H1 (cell line): ENCODE measurements at regions not wholly inside any gene's neighbourhood (a gene's known extent, or its start where the extent isn't known, plus 50 kb on each side); places are given as distances from the start of the nearest gene placed in this dataset.

Source experiments
- CTCF ChIA-PET: fragments of 300-600 bp; sonication (Branson Sonifier 250); formaldehyde crosslinking; loops from one replicate; lab custom pipeline; 2021; ENCODE audit not compliant: partially characterized antibody; lab: Charles Lee
- POLR2A ChIA-PET: fragments of 300-600 bp; sonication (Branson Sonifier 250); formaldehyde crosslinking; loops from one replicate; lab custom pipeline; 2021; ENCODE audit warnings: inconsistent platforms; ENCODE audit not compliant: partially characterized antibody; lab: Charles Lee
- DNase-seq, 2 experiments: peaks; one replicate each; pipeline versions ENCODE4 v3.0.0 to v3.0.0-alpha.2; 2010 to 2022; ENCODE audit warnings: low spot score in 2 of 2, low read depth in 1 of 2, mixed read lengths in 1 of 2
- FAIRE-seq: peaks from 2 replicates; lab custom pipeline; 2011; peaks lifted over from hg19 to GRCh38; lab: Jason Lieb, UNC
- H2AFZ ChIP-seq: 2 replicates; pipeline ENCODE4 v1.8.1; 2012; ENCODE audit warnings: low read length, inconsistent platforms
- H2AK5ac ChIP-seq: 2 replicates; pipeline ENCODE4 v1.6.1; 2013; ENCODE audit warnings: low read depth, low read length
- H2BK120ac ChIP-seq: replicated peaks from 2 replicates; pipeline ENCODE3; 2013; ENCODE audit warnings: low read depth, low read length, inconsistent platforms
- H2BK12ac ChIP-seq: 2 replicates; pipeline ENCODE4 v1.6.1; 2013; ENCODE audit warnings: low read depth, low read length
- H2BK15ac ChIP-seq: 2 replicates; pipeline ENCODE4 v1.6.1; 2013; ENCODE audit warnings: low read length
- H2BK20ac ChIP-seq: 2 replicates; pipeline ENCODE4 v1.6.1; 2013; ENCODE audit warnings: low read length
- H2BK5ac ChIP-seq: 2 replicates; pipeline ENCODE4 v1.6.1; 2013; ENCODE audit warnings: low read depth, low read length
- H3K14ac ChIP-seq: 2 replicates; pipeline ENCODE4 v1.6.1; 2013; ENCODE audit warnings: inconsistent platforms; ENCODE audit not compliant: insufficient read length
- H3K18ac ChIP-seq: 2 replicates; pipeline ENCODE4 v1.6.1; 2013; ENCODE audit warnings: low read length; ENCODE audit errors: extremely low read depth
- H3K23ac ChIP-seq: 2 replicates; pipeline ENCODE4 v1.6.1; 2013; ENCODE audit warnings: inconsistent platforms; ENCODE audit not compliant: insufficient read length
- H3K23me2 ChIP-seq: 2 replicates; pipeline ENCODE4 v1.6.1; 2013; ENCODE audit warnings: low read depth, low read length
- H3K27ac ChIP-seq: 2 replicates; pipeline ENCODE4 v1.6.1; 2011; ENCODE audit warnings: low read depth, low read length, inconsistent platforms
- H3K27me3 ChIP-seq, 4 experiments: replicated peaks in 1 of 4; 1 replicate in 1 of 4; 2 replicates in 3 of 4; pipeline versions ENCODE4 v1.6.1 to v1.8.1; 2011 to 2013; ENCODE audit warnings: low read length in 3 of 4, mild to moderate bottlenecking in 3 of 4, inconsistent platforms in 2 of 4, mixed read lengths in 2 of 4, moderate library complexity in 1 of 4; ENCODE audit not compliant: control insufficient read depth in 3 of 4, insufficient read depth in 3 of 4; ENCODE audit errors: extremely low read depth in 1 of 4
- H3K36me3 ChIP-seq, 4 experiments: 2 replicates each; pipeline versions ENCODE4 v1.6.1 to v1.8.1; 2011 to 2013; ENCODE audit warnings: mild to moderate bottlenecking in 4 of 4, low read length in 3 of 4, moderate library complexity in 2 of 4, control low read depth in 1 of 4, inconsistent platforms in 1 of 4; ENCODE audit not compliant: insufficient read depth in 4 of 4, control insufficient read depth in 2 of 4
- H3K4ac ChIP-seq: replicated peaks from 2 replicates; pipeline ENCODE3; 2013; ENCODE audit warnings: low read length, low read depth, mixed read lengths, inconsistent platforms; ENCODE audit not compliant: insufficient read length
- H3K4me1 ChIP-seq, 4 experiments: replicated peaks in 1 of 4; 1 replicate in 1 of 4; 2 replicates in 3 of 4; pipeline versions ENCODE4 v1.6.1 to v1.8.1; 2011 to 2013; ENCODE audit warnings: low read length in 3 of 4, inconsistent platforms in 2 of 4, mixed read lengths in 1 of 4; ENCODE audit not compliant: insufficient read depth in 4 of 4, control insufficient read depth in 3 of 4
- H3K4me2 ChIP-seq, 2 experiments: 2 replicates each; pipeline versions ENCODE4 v1.6.1 to v1.8.1; 2011 to 2013; ENCODE audit warnings: low read depth in 2 of 2, low read length in 2 of 2, control low read depth in 1 of 2, inconsistent platforms in 1 of 2, mild to moderate bottlenecking in 1 of 2; ENCODE audit not compliant: insufficient read depth in 1 of 2
- H3K4me3 ChIP-seq, 4 experiments: fragments of 200-600, 300-600 bp in 1 of 4; sonication (generic), shearing (Covaris generic), sonication (Bioruptor Twin) in 1 of 4; 2 replicates each; pipeline versions ENCODE4 v1.5.1 to v1.8.1; 2011 to 2016; ENCODE audit warnings: low read length in 4 of 4, low read depth in 3 of 4, control low read depth in 2 of 4, inconsistent platforms in 2 of 4, mild to moderate bottlenecking in 2 of 4, mixed read lengths in 1 of 4, moderate library complexity in 1 of 4; ENCODE audit not compliant: insufficient read depth in 2 of 4; ENCODE audit errors: extremely low read depth in 1 of 4
- H3K56ac ChIP-seq: replicated peaks from 2 replicates; pipeline ENCODE3; 2013; ENCODE audit warnings: low read depth, mild to moderate bottlenecking, mixed read lengths, low read length, inconsistent platforms; ENCODE audit not compliant: insufficient read length
- H3K79me1 ChIP-seq: 2 replicates; pipeline ENCODE4 v1.6.1; 2013; ENCODE audit warnings: low read depth, low read length, control low read depth
- H3K79me2 ChIP-seq, 2 experiments: 2 replicates each; pipeline versions ENCODE4 v1.6.1 to v1.8.1; 2012 to 2013; ENCODE audit warnings: low read length in 2 of 2, mild to moderate bottlenecking in 2 of 2, inconsistent platforms in 1 of 2; ENCODE audit not compliant: insufficient read depth in 2 of 2, control insufficient read depth in 1 of 2
- H3K9ac ChIP-seq, 4 experiments: replicated peaks in 1 of 4; 1 replicate in 1 of 4; 2 replicates in 3 of 4; pipeline versions ENCODE4 v1.6.1 to v1.8.1; 2011 to 2013; ENCODE audit warnings: low read depth in 3 of 4, low read length in 3 of 4, control low read depth in 2 of 4, mild to moderate bottlenecking in 2 of 4, moderate library complexity in 2 of 4, inconsistent platforms in 1 of 4; ENCODE audit errors: extremely low read depth in 1 of 4
- H3K9me3 ChIP-seq, 2 experiments: 2 replicates each; pipeline versions ENCODE4 v1.6.1 to v1.8.1; 2012 to 2013; ENCODE audit warnings: mild to moderate bottlenecking in 2 of 2, moderate library complexity in 2 of 2, control low read depth in 1 of 2, inconsistent platforms in 1 of 2, low read depth in 1 of 2, low read length in 1 of 2, mixed read lengths in 1 of 2; ENCODE audit not compliant: insufficient read depth in 2 of 2
- H4K20me1 ChIP-seq, 2 experiments: replicated peaks in 1 of 2; 2 replicates each; pipeline versions ENCODE3 to v1.8.1; 2011 to 2013; ENCODE audit warnings: inconsistent platforms in 2 of 2, low read length in 2 of 2, mild to moderate bottlenecking in 1 of 2; ENCODE audit not compliant: insufficient read depth in 2 of 2, control insufficient read depth in 1 of 2
- H4K5ac ChIP-seq: 2 replicates; pipeline ENCODE4 v1.6.1; 2013; ENCODE audit warnings: low read length, low read depth, mixed read lengths, inconsistent platforms; ENCODE audit not compliant: insufficient read length
- H4K8ac ChIP-seq: 2 replicates; pipeline ENCODE4 v1.8.0; 2013; ENCODE audit warnings: mild to moderate bottlenecking, moderate library complexity, low read length, inconsistent platforms; ENCODE audit not compliant: insufficient read depth; ENCODE audit errors: extremely low read depth
- H4K91ac ChIP-seq: replicated peaks from 2 replicates; pipeline ENCODE3; 2013; ENCODE audit warnings: low read length, mixed read lengths, inconsistent platforms; ENCODE audit not compliant: insufficient read length
- CBX5 ChIP-seq: fragments of 300-800, 300-1000 bp; sonication (generic); IDR thresholded peaks from 2 replicates; pipeline ENCODE4 v1.7.1; 2016; ENCODE audit warnings: antibody characterized with exemption, low read length, low read depth
- EP300 ChIP-seq, 2 experiments: IDR thresholded peaks; 1 replicate in 1 of 2; 2 replicates in 1 of 2; pipeline ENCODE4 v1.6.1; 2011 to 2012; ENCODE audit warnings: low read depth in 2 of 2, low read length in 2 of 2, mild to moderate bottlenecking in 2 of 2, borderline replicate concordance in 1 of 2, inconsistent platforms in 1 of 2, moderate library complexity in 1 of 2
- MAFK ChIP-seq: IDR thresholded peaks from 2 replicates; pipeline ENCODE4 v1.6.1; 2012; ENCODE audit warnings: low read depth, mild to moderate bottlenecking, improper control_type of control experiment, low read length
- NANOG ChIP-seq: IDR thresholded peaks from 2 replicates; pipeline ENCODE4 v1.6.1; 2011; ENCODE audit warnings: low read length, low read depth, mild to moderate bottlenecking, inconsistent platforms; ENCODE audit not compliant: insufficient read depth, poor library complexity, severe bottlenecking
- POLR2AphosphoS5 ChIP-seq: IDR thresholded peaks from 2 replicates; pipeline ENCODE4 v1.6.1; 2011; ENCODE audit warnings: low read depth, low read length
- RFX5 ChIP-seq: IDR thresholded peaks from 2 replicates; pipeline ENCODE4 v1.6.1; 2011; ENCODE audit warnings: low read depth, low read length, improper control_type of control experiment, borderline replicate concordance
- SUZ12 ChIP-seq: fragments of 200-600 bp; sonication (generic); IDR thresholded peaks from 2 replicates; pipeline ENCODE4 v1.6.1; 2012; ENCODE audit warnings: mild to moderate bottlenecking, inconsistent platforms, low read length, moderate library complexity, mixed read lengths
- WGBS, 2 experiments: shearing (Covaris generic) in 1 of 2; methylation state at CpG; one replicate each; pipeline versions ENCODE4 v1.1.6 to v1.1.7; 2013 to 2015; ENCODE audit warnings: low lambda C conversion rate in 2 of 2, mixed read lengths in 2 of 2, inconsistent platforms in 1 of 2, low coverage in 1 of 2, missing lambda C conversion rate in 1 of 2; ENCODE audit not compliant: insufficient replicate concordance in 2 of 2, insufficient coverage in 1 of 2, insufficient read length in 1 of 2; ENCODE audit errors: extremely low coverage in 1 of 2, missing lambda C conversion rate in 1 of 2; 5-methylcytosine and 5-hydroxymethylcytosine counted together
- TF ChIP-seq, protein P1 (sequence below): IDR thresholded peaks from 2 replicates; pipeline ENCODE4 v1.6.1; 2012; ENCODE audit warnings: low read length, inconsistent platforms

DNA sequence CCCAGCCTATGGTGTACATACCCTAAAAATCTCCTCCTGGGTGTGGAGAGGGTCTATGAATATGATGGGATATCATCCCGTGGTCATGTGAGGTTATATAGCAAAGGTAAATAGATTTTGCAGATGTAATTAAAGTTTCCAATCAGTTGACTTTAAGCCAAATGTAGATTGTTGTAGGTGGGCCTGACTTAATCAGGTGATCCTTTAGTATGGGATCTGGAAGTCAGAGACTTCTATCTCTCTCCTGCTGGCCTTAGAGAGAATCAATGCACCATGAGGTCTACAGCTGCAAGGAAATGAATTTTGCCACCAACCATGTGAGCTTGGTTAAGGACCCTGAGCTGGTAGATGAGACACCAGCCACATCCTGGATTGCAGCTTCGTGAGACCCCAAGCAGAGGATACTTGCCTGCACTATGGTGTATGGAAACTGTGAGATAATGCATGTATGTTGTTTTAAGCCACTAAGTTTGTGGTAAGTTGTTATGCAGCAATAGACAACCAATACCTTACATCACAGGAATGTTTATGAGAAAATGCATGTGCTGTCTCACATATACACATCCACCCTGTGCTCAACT lies 137.1 kb upstream of the SLC6A11 start:
- H3K79me2 ChIP-seq = no peaks in the 10 kb centered on the region
- no peak for TF ChIP-seq SUZ12
- TF ChIP-seq NANOG = no peak
- TF ChIP-seq RFX5 = no peak
- no peak for TF ChIP-seq EP300 (IDR thresholded peaks at IDR 0.05; ENCODE audit: borderline replicate concordance in 1 of 2, low read depth in 2 of 2, low read length in 2 of 2)
- TF ChIP-seq MAFK = no peak
- no peak for TF ChIP-seq CBX5
- TF ChIP-seq, protein P1, sequence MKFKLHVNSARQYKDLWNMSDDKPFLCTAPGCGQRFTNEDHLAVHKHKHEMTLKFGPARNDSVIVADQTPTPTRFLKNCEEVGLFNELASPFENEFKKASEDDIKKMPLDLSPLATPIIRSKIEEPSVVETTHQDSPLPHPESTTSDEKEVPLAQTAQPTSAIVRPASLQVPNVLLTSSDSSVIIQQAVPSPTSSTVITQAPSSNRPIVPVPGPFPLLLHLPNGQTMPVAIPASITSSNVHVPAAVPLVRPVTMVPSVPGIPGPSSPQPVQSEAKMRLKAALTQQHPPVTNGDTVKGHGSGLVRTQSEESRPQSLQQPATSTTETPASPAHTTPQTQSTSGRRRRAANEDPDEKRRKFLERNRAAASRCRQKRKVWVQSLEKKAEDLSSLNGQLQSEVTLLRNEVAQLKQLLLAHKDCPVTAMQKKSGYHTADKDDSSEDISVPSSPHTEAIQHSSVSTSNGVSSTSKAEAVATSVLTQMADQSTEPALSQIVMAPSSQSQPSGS = no peak
- TF ChIP-seq POLR2AphosphoS5 = no peak
- TF ChIP-seq, all 59 proteins: peak for 0
- no peak for FAIRE-seq
- no peak overlapping the region for H3K4me2 ChIP-seq
- no peak overlapping the region for H3K4ac ChIP-seq
- no peaks in the 10 kb centered on the region for H3K9me3 ChIP-seq
- no peaks in the 10 kb centered on the region for H3K4me1 ChIP-seq
- H2BK5ac ChIP-seq = no peak overlapping the region
- H3K56ac ChIP-seq = no peak overlapping the region
- H3K9ac ChIP-seq = no peak overlapping the region
- H2BK120ac ChIP-seq = no peak overlapping the region
- H3K14ac ChIP-seq = no peak overlapping the region
- WGBS, 2 experiments = 83% methylated on average over 2 of the region's 2 CpGs; no CpG with 5 or more reads in 1 of the 2 experiments
- no peak overlapping the region for H2AK5ac ChIP-seq
- H2AFZ ChIP-seq = no peak overlapping the region
- no peaks in the 10 kb centered on the region for H3K23me2 ChIP-seq
- no peak overlapping the region for H3K18ac ChIP-seq
- no peak overlapping the region for H3K27ac ChIP-seq
- H4K8ac ChIP-seq = no peak overlapping the region
- DNase-seq = no peak
- H4K5ac ChIP-seq = no peak overlapping the region
- H2BK15ac ChIP-seq = no peak overlapping the region
- H2BK20ac ChIP-seq = no peak overlapping the region
- CTCF ChIA-PET = interaction anchor here (1.2 to 1.5 kb wide), 3 partner anchors 9 to 94 kb away, joined by 4 to 6 read pairs (median 6); no protein-coding TSS in a partner anchor
- H2BK12ac ChIP-seq = no peak overlapping the region
- no peaks in the 10 kb centered on the region for H3K79me1 ChIP-seq
- H3K4me3 ChIP-seq = no peak overlapping the region
- H3K27me3 ChIP-seq = no peaks in the 10 kb centered on the region
- POLR2A ChIA-PET = no interaction called here
- no peak overlapping the region for H4K91ac ChIP-seq
- no peaks in the 10 kb centered on the region for H3K36me3 ChIP-seq
- H4K20me1 ChIP-seq = no peaks in the 10 kb centered on the region
- no peak overlapping the region for H3K23ac ChIP-seq
